RPMI8226 (cell line): ENCODE measurements at regions not wholly inside any gene's neighbourhood (a gene's known extent, or its start where the extent isn't known, plus 50 kb on each side); places are given as distances from the start of the nearest gene placed in this dataset.

Experiments
- DNase-seq: peaks from one replicate; pipeline ENCODE4 v3.0.0-alpha.2; 2015

DNA sequence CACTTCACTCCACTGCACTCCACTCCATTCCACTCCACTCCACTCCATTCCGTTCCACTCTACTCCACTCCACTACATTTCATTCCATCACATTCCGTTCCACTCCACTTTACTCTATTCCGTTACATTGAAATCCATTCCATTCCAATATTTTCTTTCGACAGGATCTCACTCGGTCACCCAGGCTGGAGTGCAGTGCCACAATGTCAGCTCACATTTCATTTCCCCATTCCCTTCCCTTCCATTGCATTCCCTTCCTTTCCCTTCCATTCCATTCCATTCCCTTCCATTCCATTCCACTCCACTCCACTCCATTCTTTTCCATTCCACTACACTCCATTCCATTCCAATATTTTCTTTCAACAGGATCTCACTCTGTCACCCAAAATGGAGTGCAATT is 1407.6 kb upstream of the USP9Y start:
- DNase-seq, result no peak

DNA sequence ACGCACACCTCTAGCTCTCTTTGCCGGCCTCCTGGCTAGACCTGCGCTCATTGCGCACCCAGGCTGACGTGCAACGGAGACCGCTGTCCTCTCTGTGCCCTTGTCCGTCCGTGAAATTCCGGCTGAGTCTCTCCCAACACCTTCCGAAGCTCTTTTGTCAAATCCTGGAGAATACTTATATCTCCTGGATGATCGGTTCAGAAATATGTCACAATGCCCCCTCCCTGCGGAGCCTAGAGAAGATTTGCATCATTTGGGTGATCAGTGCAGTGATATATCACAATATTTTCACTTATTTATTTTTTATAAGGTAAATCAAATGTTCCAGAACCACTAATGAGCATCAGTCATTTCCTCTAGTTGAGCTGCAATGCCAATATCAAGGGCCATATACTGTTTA is 1366.9 kb upstream of the USP9Y start:
- DNase-seq, result peak; percentile 3
